ENCODE measurements at regions not wholly inside any gene's neighbourhood (a gene's known extent, or its start where the extent isn't known, plus 50 kb on each side); places are given as distances from the start of the nearest gene placed in this dataset.

- DNase-seq = no peak
These were observed 728.8 kb upstream of the DDX18 start for GRCh38 chr2:117085737-117086136.

- no peak for DNase-seq
These were observed 728.1 kb upstream of the DDX18 start for GRCh38 chr2:117086174-117086942.

- no peak for DNase-seq
These were observed 727.6 kb upstream of the DDX18 start for GRCh38 chr2:117086943-117087250.

GRCh38 chr2:117087535-117088291, 726.8 kb upstream of the DDX18 start:
- DNase-seq = no peak

GRCh38 chr2:117091041-117091837, 723.3 kb upstream of the DDX18 start:
- no peak for DNase-seq

- DNase-seq = no peak
These were observed 712.9 kb upstream of the DDX18 start for GRCh38 chr2:117101613-117102012.

GRCh38 chr2:117108741-117109267, 705.7 kb upstream of the DDX18 start:
- no peak for DNase-seq

- DNase-seq = no peak
These were observed 695.5 kb upstream of the DDX18 start for GRCh38 chr2:117118994-117119393.

GRCh38 chr2:117123362-117123761, 691.1 kb upstream of the DDX18 start:
- no peak for DNase-seq

- no peak for DNase-seq
These were observed 687.8 kb upstream of the DDX18 start for GRCh38 chr2:117126656-117127055.

- no peak for DNase-seq
These were observed 686.8 kb upstream of the DDX18 start for GRCh38 chr2:117127680-117128079.

- DNase-seq = no peak
These were observed 686.0 kb upstream of the DDX18 start for GRCh38 chr2:117128461-117128860.

GRCh38 chr2:117137371-117137770, 677.1 kb upstream of the DDX18 start:
- no peak for DNase-seq

GRCh38 chr2:117169036-117169765, 645.3 kb upstream of the DDX18 start:
- no peak for DNase-seq

GRCh38 chr2:117170897-117171296, 643.6 kb upstream of the DDX18 start:
- no peak for DNase-seq

- no peak for DNase-seq
These were observed 635.1 kb upstream of the DDX18 start for GRCh38 chr2:117179405-117179804.

GRCh38 chr2:117190856-117191559, 623.5 kb upstream of the DDX18 start:
- no peak for DNase-seq

- no peak for DNase-seq
These were observed 619.1 kb upstream of the DDX18 start for GRCh38 chr2:117195381-117195780.

GRCh38 chr2:117199511-117199910, 615.0 kb upstream of the DDX18 start:
- no peak for DNase-seq

- no peak for DNase-seq
These were observed 601.9 kb upstream of the DDX18 start for GRCh38 chr2:117212562-117212961.

GRCh38 chr2:117217145-117217544, 597.3 kb upstream of the DDX18 start:
- no peak for DNase-seq

GRCh38 chr2:117222809-117223208, 591.7 kb upstream of the DDX18 start:
- no peak for DNase-seq
